Parathyroid adenoma (tissue), 2 donors: ENCODE measurements at regions not wholly inside any gene's neighbourhood (a gene's known extent, or its start where the extent isn't known, plus 50 kb on each side); places are given as distances from the start of the nearest gene placed in this dataset.

Experiments used
- H2AFZ ChIP-seq: fragments of 300-600 bp; sonication (generic); one replicate; pipeline ENCODE4 v1.7.0; 2017; ENCODE audit warnings: antibody characterized with exemption, mild to moderate bottlenecking
- H3K27ac ChIP-seq: fragments of 300-600 bp; sonication (generic); one replicate; pipeline ENCODE4 v1.7.0; 2017
- H3K27me3 ChIP-seq: fragments of 300-600 bp; sonication (generic); one replicate; pipeline ENCODE4 v1.7.0; 2017; ENCODE audit warnings: low read length; ENCODE audit not compliant: control insufficient read depth, insufficient read depth
- H3K36me3 ChIP-seq: fragments of 300-600 bp; sonication (generic); one replicate; pipeline ENCODE4 v1.7.0; 2017; ENCODE audit warnings: low read length; ENCODE audit not compliant: control insufficient read depth, insufficient read depth
- H3K4me1 ChIP-seq: fragments of 300-600 bp; sonication (generic); one replicate; pipeline ENCODE4 v1.7.0; 2017; ENCODE audit warnings: control low read depth
- H3K4me2 ChIP-seq: fragments of 300-600 bp; sonication (generic); one replicate; pipeline ENCODE4 v1.7.0; 2017; ENCODE audit warnings: low read length
- H3K4me3 ChIP-seq: fragments of 300-600 bp; sonication (generic); one replicate; pipeline ENCODE4 v1.7.0; 2017; ENCODE audit warnings: low read depth, low read length
- H3K79me2 ChIP-seq: fragments of 300-600 bp; sonication (generic); one replicate; pipeline ENCODE4 v1.7.0; 2017; ENCODE audit warnings: control low read depth
- H3K9ac ChIP-seq: fragments of 300-600 bp; sonication (generic); one replicate; pipeline ENCODE4 v1.7.0; 2017; ENCODE audit warnings: mild to moderate bottlenecking
- H3K9me3 ChIP-seq: fragments of 300-600 bp; sonication (generic); one replicate; pipeline ENCODE4 v1.7.0; 2017; ENCODE audit warnings: low read length; ENCODE audit not compliant: control insufficient read depth
- CTCF ChIP-seq: fragments of 300-600 bp; sonication (generic); IDR thresholded peaks from one replicate; pipeline ENCODE4 v1.7.0; 2017; ENCODE audit warnings: antibody characterized with exemption, mild to moderate bottlenecking
- donor health status: primary hyperparathyroidism.

GRCh38 chr12:68521848-68522502 lies 88.7 kb upstream of the RAP1B start:
- peak overlapping the region; percentile 71 for H2AFZ ChIP-seq
- H3K9me3 ChIP-seq: no peaks in the 10 kb centered on the region
- peaks cover 10% of the 10 kb centered on the region for H3K4me1 ChIP-seq
- no peaks in the 10 kb centered on the region for H3K27me3 ChIP-seq
- H3K4me2 ChIP-seq: peak overlapping the region; percentile 35
- no peaks in the 10 kb centered on the region for H3K36me3 ChIP-seq
- no peaks in the 10 kb centered on the region for H3K79me2 ChIP-seq
- peak overlapping the region; percentile 55 for H3K27ac ChIP-seq
- H3K9ac ChIP-seq: no peak overlapping the region
- no peak for TF ChIP-seq CTCF
- H3K4me3 ChIP-seq: no peak overlapping the region

GRCh38 chr12:68529466-68529865 lies 81.2 kb upstream of the RAP1B start:
- Histone ChIP-seq H3K4me3 (no peak overlapping the region), H2AFZ (no peak overlapping the region), H3K27ac (no peak overlapping the region), H3K27me3 (no peaks in the 10 kb centered on the region), H3K79me2 (no peaks in the 10 kb centered on the region), H3K9ac (no peak overlapping the region), H3K4me1 (peaks cover 3% of the 10 kb centered on the region), H3K9me3 (no peaks in the 10 kb centered on the region), H3K4me2 (no peak overlapping the region), H3K36me3 (peaks cover 2% of the 10 kb centered on the region)
- TF ChIP-seq CTCF: no peak

- Histone ChIP-seq H3K4me1 (peaks cover 3% of the 10 kb centered on the region), H3K27me3 (no peaks in the 10 kb centered on the region), H3K9me3 (no peaks in the 10 kb centered on the region), H3K4me3 (no peak overlapping the region), H2AFZ (no peak overlapping the region), H3K9ac (no peak overlapping the region), H3K4me2 (no peak overlapping the region), H3K27ac (no peak overlapping the region), H3K36me3 (peaks cover 2% of the 10 kb centered on the region), H3K79me2 (no peaks in the 10 kb centered on the region)
- TF ChIP-seq CTCF: no peak
Observed at GRCh38 chr12:68529869-68530268, 80.8 kb upstream of the RAP1B start.

GRCh38 chr12:68530299-68530698 lies 80.4 kb upstream of the RAP1B start:
- TF ChIP-seq CTCF: no peak
- H3K4me2 ChIP-seq: no peak overlapping the region
- peaks cover 2% of the 10 kb centered on the region for H3K36me3 ChIP-seq
- H3K9me3 ChIP-seq: no peaks in the 10 kb centered on the region
- H3K27ac ChIP-seq: no peak overlapping the region
- H3K79me2 ChIP-seq: no peaks in the 10 kb centered on the region
- H2AFZ ChIP-seq: peak overlapping the region; percentile 25
- H3K27me3 ChIP-seq: no peaks in the 10 kb centered on the region
- H3K9ac ChIP-seq: no peak overlapping the region
- no peak overlapping the region for H3K4me3 ChIP-seq
- peaks cover 3% of the 10 kb centered on the region for H3K4me1 ChIP-seq

GRCh38 chr12:68530965-68531364 lies 79.7 kb upstream of the RAP1B start:
- no peak overlapping the region for H3K4me2 ChIP-seq
- no peak for TF ChIP-seq CTCF
- H3K27me3 ChIP-seq: no peaks in the 10 kb centered on the region
- H3K27ac ChIP-seq: no peak overlapping the region
- no peak overlapping the region for H3K9ac ChIP-seq
- no peaks in the 10 kb centered on the region for H3K79me2 ChIP-seq
- H3K4me1 ChIP-seq: peaks cover 3% of the 10 kb centered on the region
- H3K4me3 ChIP-seq: no peak overlapping the region
- H3K9me3 ChIP-seq: no peaks in the 10 kb centered on the region
- H3K36me3 ChIP-seq: peaks cover 2% of the 10 kb centered on the region
- peak overlapping the region; percentile 25 for H2AFZ ChIP-seq
